ENCODE measurements at regions not wholly inside any gene's neighbourhood (a gene's known extent, or its start where the extent isn't known, plus 50 kb on each side); places are given as distances from the start of the nearest gene placed in this dataset.
"Not testable (repeated sequence)": the region's sequence is repeated elsewhere in the genome, so short reads cannot be mapped to it uniquely, and the experiment has no call there.

DNA sequence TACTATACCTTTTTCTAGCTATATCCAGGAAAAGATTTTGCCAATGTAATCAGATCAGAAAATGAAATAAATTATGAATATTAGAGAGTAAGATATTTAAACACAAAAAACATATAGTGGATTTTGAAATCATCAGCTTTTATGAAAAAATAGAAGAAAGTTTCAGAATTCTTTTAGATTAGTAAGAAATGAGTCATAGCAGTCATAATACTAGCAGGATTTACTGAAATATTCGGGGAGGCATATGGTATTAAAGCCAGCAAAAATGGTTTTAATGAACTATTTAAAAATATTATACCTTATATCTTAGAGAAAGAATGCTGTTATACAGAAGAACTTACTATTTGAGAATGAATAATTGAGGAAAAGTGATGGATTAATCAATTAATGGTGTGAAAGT lies 303.6 kb upstream of the NUDT12 start:
- no peak for DNase-seq (ENCODE audit: low read depth in 2 of 2)

DNA sequence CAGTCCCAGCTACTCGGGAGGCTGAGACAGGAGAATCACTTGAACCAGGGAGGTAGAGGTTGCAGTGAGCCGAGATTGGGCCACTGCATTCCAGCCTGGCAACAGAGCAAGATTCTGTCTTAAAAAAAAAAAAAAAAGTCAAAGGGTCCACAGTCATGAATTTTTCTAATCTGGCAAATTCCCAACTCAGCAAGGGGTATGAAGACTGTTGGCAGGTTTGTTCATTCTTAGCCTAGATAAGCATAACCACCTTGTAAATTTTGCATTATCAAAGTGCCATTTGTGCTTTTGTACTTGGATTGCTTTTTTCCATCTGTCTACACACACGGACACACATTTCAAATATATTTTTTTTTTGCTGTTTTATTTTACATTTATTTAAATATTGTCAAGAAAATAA lies 299.8 kb upstream of the NUDT12 start:
- no peak for DNase-seq (ENCODE audit: low read depth in 2 of 2)

GRCh38 chr5:103860327-103860726 lies 297.7 kb upstream of the NUDT12 start:
- DNase-seq (ENCODE audit: low read depth in 2 of 2): no peak

GRCh38 chr5:103858367-103858766 lies 295.8 kb upstream of the NUDT12 start:
- not testable (repeated sequence) for DNase-seq (ENCODE audit: low read depth in 2 of 2)

DNA sequence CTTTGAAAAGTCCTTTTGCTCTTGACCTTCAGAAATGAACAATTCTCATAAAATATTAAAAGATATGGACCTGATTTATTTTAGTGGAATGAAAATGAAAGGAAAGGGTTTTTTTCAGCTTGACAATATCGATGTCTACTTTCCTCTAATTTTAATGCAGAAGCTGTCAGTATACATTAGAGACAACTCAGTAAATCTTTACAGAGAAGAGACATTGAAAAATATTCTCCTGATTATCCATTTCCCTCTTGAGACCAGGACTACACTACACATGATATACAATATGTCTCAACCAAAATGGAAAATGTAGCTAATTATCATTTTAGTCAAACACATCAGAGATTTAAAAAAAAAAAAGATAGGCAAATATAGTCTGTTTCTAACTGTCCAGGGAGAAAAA lies 288.5 kb upstream of the NUDT12 start:
- no peak for DNase-seq (ENCODE audit: low read depth in 2 of 2)

- DNase-seq (ENCODE audit: low read depth in 2 of 2): no peak
These were observed 287.3 kb upstream of the NUDT12 start for GRCh38 chr5:103849934-103850333.

DNA sequence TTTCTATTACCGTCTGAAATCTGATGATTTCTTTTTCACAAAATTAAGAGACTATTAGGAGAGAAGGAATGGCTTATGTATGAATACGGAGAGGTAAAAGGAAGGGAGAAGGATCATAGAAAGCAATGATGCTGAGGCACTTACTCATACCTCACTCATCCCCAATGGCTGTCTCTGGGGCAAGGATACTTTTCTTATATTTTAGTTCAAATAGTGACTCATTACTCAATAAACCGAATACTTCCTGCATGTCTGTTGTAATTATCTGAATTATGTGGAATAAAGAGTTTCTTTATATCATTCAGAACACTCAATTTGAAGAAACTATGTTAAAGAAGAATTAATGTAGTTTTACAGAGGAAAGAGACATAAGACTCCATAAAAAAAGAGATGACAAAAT lies 284.5 kb upstream of the NUDT12 start:
- no peak for DNase-seq (ENCODE audit: low read depth in 2 of 2)

- DNase-seq (ENCODE audit: low read depth in 2 of 2): no peak
These were observed 280.3 kb upstream of the NUDT12 start for GRCh38 chr5:103842936-103843335.

DNA sequence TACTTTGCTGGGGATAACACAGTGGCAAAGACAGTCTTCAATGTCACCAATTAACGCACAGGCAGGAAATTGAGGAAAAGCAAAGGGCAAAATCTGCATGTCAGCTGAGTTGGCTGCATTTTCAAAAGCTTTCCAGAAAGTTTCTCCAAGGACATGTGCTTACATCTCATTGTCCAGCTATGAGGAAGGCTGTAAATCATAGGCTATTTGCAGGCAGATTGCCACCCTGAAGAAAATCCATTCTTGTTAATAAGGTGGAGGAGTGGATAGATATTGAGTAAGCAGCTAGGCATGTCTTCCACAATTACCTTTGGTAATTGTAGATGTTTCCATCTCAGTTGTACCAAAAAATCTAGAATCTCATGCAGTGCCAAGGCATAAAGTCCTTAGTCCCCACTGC lies 278.0 kb upstream of the NUDT12 start:
- DNase-seq (ENCODE audit: low read depth in 2 of 2): no peak

GRCh38 chr5:103834216-103834615 lies 271.6 kb upstream of the NUDT12 start:
- no peak for DNase-seq (ENCODE audit: low read depth in 2 of 2)

- DNase-seq (ENCODE audit: low read depth in 2 of 2): no peak
These were observed 267.0 kb upstream of the NUDT12 start for GRCh38 chr5:103829585-103829984.

DNA sequence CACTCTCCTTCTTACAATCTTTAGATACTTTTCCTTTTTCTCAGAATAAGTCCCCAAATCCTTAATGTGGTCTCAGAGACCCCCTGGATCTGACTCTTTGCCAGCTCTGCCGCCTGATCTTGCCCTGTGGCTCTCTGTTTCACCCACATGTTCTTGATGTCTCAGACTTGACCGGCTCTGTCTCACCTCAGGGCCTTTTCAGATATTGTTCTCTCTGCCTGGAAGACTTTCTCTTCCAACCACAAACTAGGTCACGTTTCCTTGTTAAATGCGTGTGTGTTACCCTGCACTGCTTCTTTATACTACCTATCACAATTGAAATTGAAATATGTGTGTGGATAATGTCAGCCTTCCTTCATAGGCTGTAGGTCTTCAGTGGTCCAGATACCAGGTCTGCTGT lies 265.4 kb upstream of the NUDT12 start:
- no peak for DNase-seq (ENCODE audit: low read depth in 2 of 2)

DNA sequence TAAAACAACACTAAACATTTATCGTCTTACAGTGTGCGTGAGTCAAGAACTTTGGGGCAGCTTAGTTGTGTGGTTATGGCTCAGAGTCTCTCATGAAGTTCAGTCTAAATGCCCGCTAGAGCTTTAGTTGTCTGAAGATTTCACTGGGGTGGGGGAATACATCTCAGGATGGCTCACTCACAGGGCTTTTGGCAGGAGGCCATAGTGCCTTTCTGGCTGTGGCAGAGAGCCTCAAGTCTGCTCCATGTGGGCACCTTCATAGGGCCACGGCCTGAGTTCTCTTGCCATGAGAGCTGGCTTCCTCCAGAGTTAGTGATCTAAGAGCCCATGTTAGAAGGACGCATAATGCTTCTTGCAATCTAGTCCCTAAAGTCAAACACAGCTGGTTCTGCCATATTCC lies 258.8 kb upstream of the NUDT12 start:
- no peak for DNase-seq (ENCODE audit: low read depth in 2 of 2)

GRCh38 chr5:103808464-103809106 lies 246.0 kb upstream of the NUDT12 start:
- DNase-seq (ENCODE audit: low read depth in 2 of 2): no peak

DNA sequence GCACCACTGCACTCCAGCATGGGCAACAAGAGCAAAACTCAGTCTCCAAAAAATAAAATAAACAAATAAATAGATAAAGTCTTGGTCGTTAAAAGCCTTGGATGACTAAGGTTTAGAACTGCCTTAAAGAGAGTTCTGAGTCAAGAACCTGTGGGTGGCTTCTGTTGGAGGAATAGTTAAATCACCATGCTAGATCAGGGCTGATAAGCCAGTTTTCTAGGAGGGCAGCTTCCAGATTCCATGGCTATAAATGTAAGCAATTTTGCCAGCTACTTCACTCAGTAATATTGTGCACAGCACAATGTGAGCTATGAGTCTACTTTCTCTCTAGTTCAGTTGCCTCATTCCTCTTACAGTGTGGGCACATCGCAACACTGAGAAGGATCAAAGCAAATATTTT lies 242.1 kb upstream of the NUDT12 start:
- DNase-seq (ENCODE audit: low read depth in 2 of 2): no peak

DNA sequence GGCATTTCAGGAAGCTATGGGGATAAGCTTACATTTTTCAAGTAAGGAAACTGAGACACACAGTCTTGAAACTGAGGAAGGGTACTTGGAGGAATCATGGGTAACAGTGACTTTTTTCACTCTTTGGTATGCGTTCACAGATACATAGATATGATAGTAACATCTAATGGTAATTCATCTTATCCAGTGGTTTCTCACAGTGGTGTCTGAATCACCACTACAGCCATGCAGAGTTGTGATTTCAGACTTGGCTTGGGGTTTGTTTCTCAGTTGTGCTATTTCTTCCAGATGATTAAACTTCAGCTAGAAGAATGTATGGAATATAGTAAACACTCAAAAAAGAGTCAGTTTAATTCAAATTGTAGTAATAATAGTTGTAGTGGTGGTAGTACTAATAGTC lies 239.1 kb upstream of the NUDT12 start:
- DNase-seq (ENCODE audit: low read depth in 2 of 2): no peak

DNA sequence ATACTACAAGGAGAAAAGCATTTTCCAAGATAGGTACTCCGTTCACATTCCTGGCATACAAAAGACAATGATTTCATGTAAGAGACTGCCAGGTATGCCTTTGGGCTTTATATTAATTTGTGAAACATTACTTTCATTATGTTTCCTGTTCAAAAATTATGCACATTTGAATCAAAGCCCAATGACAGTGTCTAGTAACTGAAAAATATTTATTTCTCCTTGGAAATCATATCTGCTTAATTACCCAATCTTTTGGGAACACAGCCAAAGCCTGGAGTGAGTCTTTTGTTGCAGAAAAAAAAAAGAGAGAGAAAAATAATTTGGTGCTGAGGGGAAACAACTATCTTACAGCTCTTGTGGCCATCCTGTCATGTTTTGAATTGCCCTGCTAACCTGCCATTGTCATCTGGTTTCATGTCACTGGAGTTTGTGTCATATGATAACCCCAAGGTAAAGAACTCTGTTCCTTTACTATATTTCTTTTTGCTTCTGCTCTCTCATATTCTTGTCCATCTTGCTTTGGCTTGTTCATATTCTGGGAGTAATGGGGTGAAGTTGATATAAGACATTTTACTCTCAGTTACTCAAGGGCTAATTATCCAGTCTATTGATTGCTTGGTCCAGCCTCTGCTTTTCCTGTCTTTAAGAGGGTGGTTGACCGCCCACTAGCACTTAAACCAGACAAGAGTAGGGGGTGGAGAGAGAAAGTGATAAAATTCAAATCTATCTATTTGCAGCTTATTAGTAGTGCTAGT lies 238.3 kb upstream of the NUDT12 start:
- no peak for DNase-seq (ENCODE audit: low read depth in 2 of 2)

- no peak for DNase-seq (ENCODE audit: low read depth in 2 of 2)
These were observed 231.1 kb upstream of the NUDT12 start for GRCh38 chr5:103793595-103794182.

DNA sequence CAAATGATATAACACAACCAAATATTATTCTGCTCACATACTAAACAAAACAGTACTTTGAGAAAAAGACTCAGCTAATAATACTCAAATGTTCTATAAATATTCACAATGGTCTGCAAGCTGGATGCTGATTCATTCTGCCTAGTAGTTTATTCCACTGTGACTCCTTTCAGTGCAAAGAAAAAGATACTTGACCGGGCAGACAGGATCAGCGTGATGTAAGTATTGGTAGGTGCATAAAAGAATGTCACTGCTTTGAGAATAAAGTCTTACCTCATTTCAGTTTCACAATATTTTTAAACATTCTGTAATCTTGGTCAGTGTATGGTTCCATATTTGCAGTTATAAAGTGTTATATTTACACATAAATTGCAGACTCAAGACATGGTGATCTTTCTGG lies 223.0 kb upstream of the NUDT12 start:
- no peak for DNase-seq (ENCODE audit: low read depth in 2 of 2)

DNA sequence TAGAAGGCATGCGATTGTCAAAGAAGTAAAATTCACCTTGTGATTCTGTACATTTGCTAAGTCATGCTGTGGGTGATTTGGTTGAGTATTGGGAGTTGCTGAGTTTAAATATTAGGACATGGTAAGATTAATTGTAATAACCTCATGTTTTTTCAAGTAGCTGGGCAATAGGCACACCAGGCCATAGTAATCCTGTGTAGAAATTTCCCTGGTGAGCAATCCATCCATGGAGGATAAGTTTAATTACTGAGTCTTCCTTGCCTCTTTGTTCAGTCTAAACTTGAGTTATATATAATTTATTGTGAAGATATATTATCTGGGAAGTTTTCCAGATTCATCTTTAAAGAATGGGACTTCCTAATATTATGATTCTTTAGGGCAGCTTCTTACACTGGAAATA lies 221.1 kb upstream of the NUDT12 start:
- no peak for DNase-seq (ENCODE audit: low read depth in 2 of 2)

GRCh38 chr5:103780794-103781193 lies 218.2 kb upstream of the NUDT12 start:
- no peak for DNase-seq (ENCODE audit: low read depth in 2 of 2)

- DNase-seq (ENCODE audit: low read depth in 2 of 2): no peak
These were observed 212.1 kb upstream of the NUDT12 start for GRCh38 chr5:103774721-103775120.

GRCh38 chr5:103772248-103772647 lies 209.7 kb upstream of the NUDT12 start:
- DNase-seq (ENCODE audit: low read depth in 2 of 2): no peak

Data from stimulated activated CD4-positive, alpha-beta T cell treated with anti-CD3 and anti-CD28 coated beads, Interleukin-12 subunit alpha, Interleukin-12 subunit beta, amount 100 ng/mL, for 24 hours (primary cell).